GM23338 (cell line): ENCODE measurements at regions not wholly inside any gene's neighbourhood (a gene's known extent, or its start where the extent isn't known, plus 50 kb on each side); places are given as distances from the start of the nearest gene placed in this dataset.

Experiments
- ATAC-seq: fragments of 200-7000 bp; cut with Tn5 transposase; 3 replicates; pipeline ENCODE4 v1.9.1; 2020
- DNase-seq: peaks from one replicate; pipeline ENCODE4 v3.0.0-alpha.2; 2015; ENCODE audit warnings: low spot score
- H2AFZ ChIP-seq: fragments of 200-600 bp; sonication (generic); 2 replicates; pipeline ENCODE4 v1.8.0; 2016; ENCODE audit warnings: antibody characterized with exemption, mild to moderate bottlenecking, moderate library complexity
- H3F3A ChIP-seq: fragments of 200-600 bp; sonication (generic); replicated peaks from 2 replicates; pipeline ENCODE4 v1.8.0; 2017; ENCODE audit warnings: antibody characterized with exemption, mixed run types, low read depth
- H3K27ac ChIP-seq: fragments of 200-600 bp; sonication (generic); 2 replicates; pipeline ENCODE4 v1.6.1; 2016; ENCODE audit warnings: low read depth
- H3K27me3 ChIP-seq: fragments of 200-600 bp; sonication (generic); 2 replicates; pipeline ENCODE4 v1.8.0; 2016; ENCODE audit warnings: mild to moderate bottlenecking, mixed run types, moderate library complexity; ENCODE audit not compliant: insufficient read depth
- H3K36me3 ChIP-seq: fragments of 200-600 bp; sonication (generic); 2 replicates; pipeline ENCODE4 v1.8.0; 2016; ENCODE audit warnings: mild to moderate bottlenecking; ENCODE audit not compliant: insufficient read depth
- H3K4me1 ChIP-seq: fragments of 200-600 bp; sonication (generic); 2 replicates; pipeline ENCODE4 v1.8.0; 2016; ENCODE audit warnings: mild to moderate bottlenecking, moderate library complexity; ENCODE audit not compliant: insufficient read depth
- H3K4me2 ChIP-seq: fragments of 200-600 bp; sonication (generic); 2 replicates; pipeline ENCODE4 v1.7.1; 2017; ENCODE audit warnings: mixed run types
- H3K4me3 ChIP-seq: fragments of 200-600 bp; sonication (generic); 2 replicates; pipeline ENCODE4 v1.6.1; 2016; ENCODE audit warnings: mixed run types
- H3K79me2 ChIP-seq: fragments of 200-600 bp; sonication (generic); replicated peaks from 2 replicates; pipeline ENCODE4 v1.8.0; 2017; ENCODE audit warnings: mild to moderate bottlenecking; ENCODE audit not compliant: insufficient read depth
- H3K9me2 ChIP-seq: fragments of 200-600 bp; sonication (generic); 2 replicates; pipeline ENCODE4 v1.8.0; 2017; ENCODE audit not compliant: insufficient read depth
- H4K20me1 ChIP-seq: fragments of 200-600 bp; sonication (generic); replicated peaks from 2 replicates; pipeline ENCODE4 v1.8.0; 2017; ENCODE audit warnings: mild to moderate bottlenecking; ENCODE audit not compliant: insufficient read depth
- H3K27ac Mint-ChIP-seq: 2 replicates; pipeline ENCODE4 v1.8.0; 2020; ENCODE audit warnings: inconsistent platforms, mild to moderate bottlenecking, moderate library complexity, mixed read lengths
- H3K27me3 Mint-ChIP-seq: 3 replicates; pipeline ENCODE4 v1.8.0; 2022; ENCODE audit warnings: low read depth, mild to moderate bottlenecking, moderate library complexity, mixed read lengths, inconsistent platforms; ENCODE audit not compliant: insufficient read depth, poor library complexity
- H3K36me3 Mint-ChIP-seq: 3 replicates; pipeline ENCODE4 v1.8.0; 2021; ENCODE audit warnings: low read depth, mild to moderate bottlenecking, inconsistent platforms, moderate library complexity, mixed read lengths
- H3K4me1 Mint-ChIP-seq: 3 replicates; pipeline ENCODE4 v1.8.0; 2020; ENCODE audit warnings: mild to moderate bottlenecking, inconsistent platforms, mixed read lengths
- H3K4me3 Mint-ChIP-seq: 3 replicates; pipeline ENCODE4 v1.8.0; 2021; ENCODE audit warnings: moderate library complexity, mild to moderate bottlenecking, inconsistent platforms, mixed read lengths
- H3K9me3 Mint-ChIP-seq: 3 replicates; pipeline ENCODE4 v1.8.0; 2020; ENCODE audit warnings: moderate library complexity, mild to moderate bottlenecking, inconsistent platforms, mixed read lengths
- CREB1 ChIP-seq: fragments of 250-450 bp; sonication (Bioruptor Pico); IDR thresholded peaks from 2 replicates; pipeline ENCODE4 v1.5.0; 2020; ENCODE audit warnings: low read depth, mild to moderate bottlenecking, moderate library complexity
- NANOG ChIP-seq: IDR thresholded peaks from 2 replicates; pipeline ENCODE4 v1.6.1; 2016; ENCODE audit warnings: antibody characterized with exemption, borderline replicate concordance
- POLR2AphosphoS5 ChIP-seq: IDR thresholded peaks from 2 replicates; pipeline ENCODE4 v1.6.1; 2016; ENCODE audit warnings: antibody characterized with exemption, low read depth
- STAT1 ChIP-seq: IDR thresholded peaks from one replicate; pipeline ENCODE4 v1.6.1; 2016; ENCODE audit warnings: antibody characterized with exemption; ENCODE audit not compliant: unreplicated experiment
- ZNF331 ChIP-seq: fragments of 250-450 bp; sonication (Bioruptor Pico); IDR thresholded peaks from 2 replicates; pipeline ENCODE4 v1.5.0; 2020; ENCODE audit warnings: low read depth, mild to moderate bottlenecking, moderate library complexity
- TF ChIP-seq, protein P1 (sequence below): IDR thresholded peaks from one replicate; pipeline ENCODE4 v1.6.1; 2018; ENCODE audit warnings: antibody characterized with exemption; ENCODE audit not compliant: unreplicated experiment
- TF ChIP-seq, protein P2 (sequence below), 2 experiments: fragments of 200-600 bp in 1 of 2; sonication (generic) in 1 of 2; conservative IDR thresholded peaks; 2 replicates each; pipeline versions ENCODE4 v1.5.1 to v1.6.1; 2016 to 2017; ENCODE audit warnings: antibody characterized with exemption in 2 of 2, low read depth in 2 of 2, mild to moderate bottlenecking in 2 of 2, moderate library complexity in 1 of 2

DNA sequence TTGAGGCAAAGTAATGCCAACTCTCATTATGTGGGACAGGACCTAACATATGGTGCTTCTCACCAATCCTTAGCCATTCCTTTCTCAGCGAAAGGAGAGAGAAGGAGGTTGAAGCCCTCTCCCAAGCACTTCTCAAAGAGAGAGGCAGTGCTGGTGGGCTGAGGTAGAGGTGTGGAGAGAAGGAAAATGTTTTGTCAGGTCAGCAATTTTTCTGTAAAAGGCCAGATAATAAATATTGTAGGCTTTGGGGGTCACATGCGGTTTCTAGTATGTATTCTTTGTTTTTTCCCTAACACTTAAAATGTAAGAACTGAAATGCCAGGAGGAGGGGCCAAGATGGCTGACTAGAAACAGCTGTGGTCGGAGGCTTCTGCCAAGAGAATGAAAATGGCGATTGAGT is 225.0 kb upstream of the NPY start:
- ATAC-seq (no peak), DNase-seq (no peak)
- H2AFZ ChIP-seq = no peak overlapping the region
- H3K4me1 ChIP-seq = no peaks in the 10 kb centered on the region
- H3K27me3 Mint-ChIP-seq = no peaks in the 10 kb centered on the region
- H3K9me3 Mint-ChIP-seq = peaks cover 7% of the 10 kb centered on the region; the same call in 1 of the 3 replicates
- H3K79me2 ChIP-seq = no peaks in the 10 kb centered on the region
- H3K36me3 ChIP-seq = no peaks in the 10 kb centered on the region
- no peaks in the 10 kb centered on the region for H4K20me1 ChIP-seq
- H3K9me2 ChIP-seq = peaks cover 17% of the 10 kb centered on the region; the same call in 1 of the 2 replicates
- no peaks in the 10 kb centered on the region for H3K27me3 ChIP-seq
- H3F3A ChIP-seq = no peaks in the 10 kb centered on the region
- H3K27ac Mint-ChIP-seq = no peak overlapping the region
- no peak overlapping the region for H3K27ac ChIP-seq
- peaks cover 4% of the 10 kb centered on the region; the same call in 1 of the 3 replicates for H3K36me3 Mint-ChIP-seq
- no peak overlapping the region for H3K4me3 Mint-ChIP-seq
- H3K4me1 Mint-ChIP-seq = peaks cover 11% of the 10 kb centered on the region
- H3K4me3 ChIP-seq = no peak overlapping the region
- no peak overlapping the region for H3K4me2 ChIP-seq
- TF ChIP-seq ZNF331 (CRISPR knock-in tag) (no peak), CREB1 (CRISPR knock-in tag) (no peak), NANOG (no peak)
- TF ChIP-seq, protein P1, sequence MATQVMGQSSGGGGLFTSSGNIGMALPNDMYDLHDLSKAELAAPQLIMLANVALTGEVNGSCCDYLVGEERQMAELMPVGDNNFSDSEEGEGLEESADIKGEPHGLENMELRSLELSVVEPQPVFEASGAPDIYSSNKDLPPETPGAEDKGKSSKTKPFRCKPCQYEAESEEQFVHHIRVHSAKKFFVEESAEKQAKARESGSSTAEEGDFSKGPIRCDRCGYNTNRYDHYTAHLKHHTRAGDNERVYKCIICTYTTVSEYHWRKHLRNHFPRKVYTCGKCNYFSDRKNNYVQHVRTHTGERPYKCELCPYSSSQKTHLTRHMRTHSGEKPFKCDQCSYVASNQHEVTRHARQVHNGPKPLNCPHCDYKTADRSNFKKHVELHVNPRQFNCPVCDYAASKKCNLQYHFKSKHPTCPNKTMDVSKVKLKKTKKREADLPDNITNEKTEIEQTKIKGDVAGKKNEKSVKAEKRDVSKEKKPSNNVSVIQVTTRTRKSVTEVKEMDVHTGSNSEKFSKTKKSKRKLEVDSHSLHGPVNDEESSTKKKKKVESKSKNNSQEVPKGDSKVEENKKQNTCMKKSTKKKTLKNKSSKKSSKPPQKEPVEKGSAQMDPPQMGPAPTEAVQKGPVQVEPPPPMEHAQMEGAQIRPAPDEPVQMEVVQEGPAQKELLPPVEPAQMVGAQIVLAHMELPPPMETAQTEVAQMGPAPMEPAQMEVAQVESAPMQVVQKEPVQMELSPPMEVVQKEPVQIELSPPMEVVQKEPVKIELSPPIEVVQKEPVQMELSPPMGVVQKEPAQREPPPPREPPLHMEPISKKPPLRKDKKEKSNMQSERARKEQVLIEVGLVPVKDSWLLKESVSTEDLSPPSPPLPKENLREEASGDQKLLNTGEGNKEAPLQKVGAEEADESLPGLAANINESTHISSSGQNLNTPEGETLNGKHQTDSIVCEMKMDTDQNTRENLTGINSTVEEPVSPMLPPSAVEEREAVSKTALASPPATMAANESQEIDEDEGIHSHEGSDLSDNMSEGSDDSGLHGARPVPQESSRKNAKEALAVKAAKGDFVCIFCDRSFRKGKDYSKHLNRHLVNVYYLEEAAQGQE = no peak

DNA sequence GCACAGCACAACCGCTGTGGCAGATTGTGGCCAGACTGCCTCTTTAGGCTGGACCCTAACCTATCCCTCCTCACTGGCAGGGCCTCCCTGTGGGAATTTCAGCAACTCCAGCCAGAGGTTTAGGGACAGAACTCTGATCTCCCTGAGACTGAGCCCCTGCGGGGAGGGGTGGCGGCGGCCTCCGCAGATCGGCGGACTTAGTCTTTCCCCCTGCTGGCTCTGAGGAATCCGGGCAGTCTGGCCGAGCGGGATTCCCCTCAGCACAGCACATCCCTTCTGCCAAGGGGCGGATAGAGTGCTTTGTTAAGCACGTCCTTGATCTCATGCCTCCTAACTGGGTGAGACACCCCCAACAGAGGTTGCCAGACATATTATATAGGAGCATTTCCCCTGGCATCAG is 224.2 kb upstream of the NPY start:
- H3K27ac Mint-ChIP-seq = no peak overlapping the region
- no peaks in the 10 kb centered on the region for H3K79me2 ChIP-seq
- no peak overlapping the region for H3K4me3 Mint-ChIP-seq
- no peak for DNase-seq
- H3K4me2 ChIP-seq = no peak overlapping the region
- H3K36me3 Mint-ChIP-seq = peaks cover 4% of the 10 kb centered on the region; the same call in 1 of the 3 replicates
- peaks cover 7% of the 10 kb centered on the region; the same call in 1 of the 3 replicates for H3K9me3 Mint-ChIP-seq
- H3K36me3 ChIP-seq = no peaks in the 10 kb centered on the region
- H3K4me1 ChIP-seq = no peaks in the 10 kb centered on the region
- no peak overlapping the region for H3K4me3 ChIP-seq
- H3F3A ChIP-seq = no peaks in the 10 kb centered on the region
- peak overlapping the region; percentile 32; the same call in 1 of the 2 replicates for H2AFZ ChIP-seq
- peak; percentile 75 for ATAC-seq
- peaks cover 19% of the 10 kb centered on the region; the same call in 1 of the 2 replicates for H3K9me2 ChIP-seq
- H4K20me1 ChIP-seq = no peaks in the 10 kb centered on the region
- H3K27me3 ChIP-seq = no peaks in the 10 kb centered on the region
- peaks cover 2% of the 10 kb centered on the region for H3K4me1 Mint-ChIP-seq
- no peaks in the 10 kb centered on the region for H3K27me3 Mint-ChIP-seq
- no peak for TF ChIP-seq POLR2AphosphoS5
- no peak overlapping the region for H3K27ac ChIP-seq

DNA sequence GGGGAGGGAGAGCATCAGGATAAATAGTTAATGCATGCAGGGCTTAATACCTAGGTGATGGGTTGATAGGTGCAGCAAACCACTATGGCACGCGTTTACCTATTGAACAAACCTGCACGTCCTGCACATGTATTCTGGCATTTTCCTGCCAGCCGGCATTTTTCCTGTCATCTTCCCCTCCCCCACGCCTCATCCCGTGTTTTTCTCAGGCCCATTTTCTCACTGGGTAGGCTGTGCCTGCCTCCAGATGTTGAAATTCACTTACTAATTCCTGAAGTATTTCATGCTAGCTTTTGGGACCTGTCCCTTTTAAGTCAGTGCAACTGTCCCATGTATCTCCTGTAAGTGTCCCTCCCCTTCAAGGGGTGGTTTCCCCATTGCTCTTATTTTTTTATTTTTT is 220.3 kb upstream of the NPY start:
- 0 out of 2 replicates have a peak, but pooled peaks cover 11% of the 10 kb centered on the region for H3K9me2 ChIP-seq
- no peak overlapping the region for H3K4me3 ChIP-seq
- Mint-ChIP-seq H3K27ac (no peak overlapping the region), H3K27me3 (peaks cover 1% of the 10 kb centered on the region), H3K4me1 (no peaks in the 10 kb centered on the region; the same call in 2 of the 3 replicates), H3K9me3 (peaks cover 7% of the 10 kb centered on the region; the same call in 1 of the 3 replicates), H3K36me3 (peaks cover 4% of the 10 kb centered on the region; the same call in 1 of the 3 replicates), H3K4me3 (no peak overlapping the region)
- H3K79me2 ChIP-seq = no peaks in the 10 kb centered on the region
- H2AFZ ChIP-seq = no peak overlapping the region
- no peaks in the 10 kb centered on the region for H3K36me3 ChIP-seq
- no peak for ATAC-seq
- DNase-seq = no peak
- no peaks in the 10 kb centered on the region for H3F3A ChIP-seq
- no peak overlapping the region for H3K27ac ChIP-seq
- H3K4me2 ChIP-seq = no peak overlapping the region
- H3K27me3 ChIP-seq = no peaks in the 10 kb centered on the region
- H4K20me1 ChIP-seq = no peaks in the 10 kb centered on the region
- no peaks in the 10 kb centered on the region for H3K4me1 ChIP-seq
- TF ChIP-seq STAT1 (no peak), ZNF331 (CRISPR knock-in tag) (no peak)
- TF ChIP-seq, protein P2, sequence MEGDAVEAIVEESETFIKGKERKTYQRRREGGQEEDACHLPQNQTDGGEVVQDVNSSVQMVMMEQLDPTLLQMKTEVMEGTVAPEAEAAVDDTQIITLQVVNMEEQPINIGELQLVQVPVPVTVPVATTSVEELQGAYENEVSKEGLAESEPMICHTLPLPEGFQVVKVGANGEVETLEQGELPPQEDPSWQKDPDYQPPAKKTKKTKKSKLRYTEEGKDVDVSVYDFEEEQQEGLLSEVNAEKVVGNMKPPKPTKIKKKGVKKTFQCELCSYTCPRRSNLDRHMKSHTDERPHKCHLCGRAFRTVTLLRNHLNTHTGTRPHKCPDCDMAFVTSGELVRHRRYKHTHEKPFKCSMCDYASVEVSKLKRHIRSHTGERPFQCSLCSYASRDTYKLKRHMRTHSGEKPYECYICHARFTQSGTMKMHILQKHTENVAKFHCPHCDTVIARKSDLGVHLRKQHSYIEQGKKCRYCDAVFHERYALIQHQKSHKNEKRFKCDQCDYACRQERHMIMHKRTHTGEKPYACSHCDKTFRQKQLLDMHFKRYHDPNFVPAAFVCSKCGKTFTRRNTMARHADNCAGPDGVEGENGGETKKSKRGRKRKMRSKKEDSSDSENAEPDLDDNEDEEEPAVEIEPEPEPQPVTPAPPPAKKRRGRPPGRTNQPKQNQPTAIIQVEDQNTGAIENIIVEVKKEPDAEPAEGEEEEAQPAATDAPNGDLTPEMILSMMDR (conservative IDR thresholded peaks at IDR 0.05; ENCODE audit: low read depth in 2 of 2) = no peak
